PC-9 (cell line): ENCODE measurements at regions not wholly inside any gene's neighbourhood (a gene's known extent, or its start where the extent isn't known, plus 50 kb on each side); places are given as distances from the start of the nearest gene placed in this dataset.

Source experiments
- BruUV-seq: library from RNA; stranded (reverse); fragments of 400-500 nt; replicated peaks from 2 replicates; lab custom pipeline; 2021; lab: Mats Ljungman, UMichigan
- CTCF ChIA-PET: fragments of 300-600 bp; sonication (Branson Sonifier 250); formaldehyde crosslinking; loops from one replicate; lab custom pipeline; 2022; ENCODE audit warnings: antibody characterized with exemption; lab: Charles Lee
- POLR2A ChIA-PET: fragments of 300-600 bp; sonication (Branson Sonifier 250); formaldehyde crosslinking; loops from one replicate; lab custom pipeline; 2022; ENCODE audit warnings: antibody characterized with exemption; ENCODE audit not compliant: unreplicated experiment; lab: Charles Lee
- DNase-seq, 2 experiments: peaks; one replicate each; pipeline versions ENCODE4 v3.0.0 to v3.0.0-alpha.2; 2015 to 2022; ENCODE audit warnings: mixed read lengths in 1 of 2
- H2AFZ ChIP-seq: fragments of 200-600 bp; sonication (generic); 2 replicates; pipeline ENCODE4 v1.8.1; 2017; ENCODE audit warnings: antibody characterized with exemption
- H3F3A ChIP-seq: fragments of 200-600 bp; sonication (generic); 2 replicates; pipeline ENCODE4 v1.8.1; 2017; ENCODE audit warnings: antibody characterized with exemption, mild to moderate bottlenecking, low read depth; ENCODE audit not compliant: insufficient read depth
- H3K27ac ChIP-seq: fragments of 200-600 bp; sonication (generic); 2 replicates; pipeline ENCODE4 v1.6.1; 2016; ENCODE audit warnings: mixed run types
- H3K27me3 ChIP-seq: fragments of 200-600 bp; sonication (generic); 2 replicates; pipeline ENCODE4 v1.6.1; 2016; ENCODE audit warnings: low read depth, mixed run types; ENCODE audit not compliant: insufficient read depth
- H3K36me3 ChIP-seq: fragments of 200-600 bp; sonication (generic); 2 replicates; pipeline ENCODE4 v1.6.1; 2016; ENCODE audit warnings: low read depth, mixed run types
- H3K4me1 ChIP-seq: fragments of 200-600 bp; sonication (generic); replicated peaks from 2 replicates; pipeline ENCODE4 v1.6.1; 2016; ENCODE audit warnings: mixed run types; ENCODE audit not compliant: insufficient read depth
- H3K4me2 ChIP-seq: fragments of 200-600 bp; sonication (generic); 2 replicates; pipeline ENCODE4 v1.6.1; 2017; ENCODE audit warnings: mixed run types
- H3K4me3 ChIP-seq: fragments of 200-600 bp; sonication (generic); 2 replicates; pipeline ENCODE4 v1.6.1; 2016; ENCODE audit warnings: mixed run types
- H3K79me2 ChIP-seq: fragments of 200-600 bp; sonication (generic); 2 replicates; pipeline ENCODE4 v1.6.1; 2017; ENCODE audit warnings: low read depth, mixed run types
- H3K9me2 ChIP-seq: fragments of 200-600 bp; sonication (generic); 2 replicates; pipeline ENCODE4 v1.8.1; 2017; ENCODE audit warnings: mild to moderate bottlenecking; ENCODE audit not compliant: insufficient read depth
- H3K9me3 ChIP-seq: fragments of 200-600 bp; sonication (generic); 2 replicates; pipeline ENCODE4 v1.8.1; 2016; ENCODE audit warnings: low read depth; ENCODE audit not compliant: insufficient read depth
- H4K20me1 ChIP-seq: fragments of 200-600 bp; sonication (generic); 2 replicates; pipeline ENCODE4 v1.8.1; 2017; ENCODE audit not compliant: insufficient read depth
- CTCF ChIP-seq: fragments of 200-600 bp; sonication (generic); conservative IDR thresholded peaks from 2 replicates; pipeline ENCODE4 v1.6.1; 2017; ENCODE audit warnings: mixed run types, antibody characterized with exemption, mild to moderate bottlenecking, moderate library complexity
- EZH2 ChIP-seq: fragments of 200-600 bp; sonication (generic); IDR thresholded peaks from 2 replicates; pipeline ENCODE4 v1.8.0; 2017; ENCODE audit warnings: antibody characterized with exemption, low read depth
- intact Hi-C: fragments of 100-400 bp; cut with micrococcal nuclease; formaldehyde crosslinking; loops from one replicate; pipeline ENCODE4 v1.10.0; 2022; ENCODE audit not compliant: unreplicated experiment

- Histone ChIP-seq H3K27ac (no peak overlapping the region), H3K9me2 (no peaks in the 10 kb centered on the region), H3K36me3 (no peaks in the 10 kb centered on the region), H2AFZ (no peak overlapping the region), H3K4me1 (no peaks in the 10 kb centered on the region), H4K20me1 (no peaks in the 10 kb centered on the region), H3K4me3 (no peak overlapping the region), H3K27me3 (no peaks in the 10 kb centered on the region), H3K9me3 (no peaks in the 10 kb centered on the region), H3K79me2 (no peaks in the 10 kb centered on the region), H3K4me2 (no peak overlapping the region), H3F3A (no peaks in the 10 kb centered on the region)
- TF ChIP-seq EZH2 (no peak), CTCF (no peak)
- intact Hi-C loops = no loop called here
- DNase-seq = no peak
- BruUV-seq = no TSS peak
- CTCF ChIA-PET = no interaction called here
- POLR2A ChIA-PET = no interaction called here
Measured at GRCh38 chr4:24102621-24103020, 212.8 kb upstream of the PPARGC1A start.

DNA sequence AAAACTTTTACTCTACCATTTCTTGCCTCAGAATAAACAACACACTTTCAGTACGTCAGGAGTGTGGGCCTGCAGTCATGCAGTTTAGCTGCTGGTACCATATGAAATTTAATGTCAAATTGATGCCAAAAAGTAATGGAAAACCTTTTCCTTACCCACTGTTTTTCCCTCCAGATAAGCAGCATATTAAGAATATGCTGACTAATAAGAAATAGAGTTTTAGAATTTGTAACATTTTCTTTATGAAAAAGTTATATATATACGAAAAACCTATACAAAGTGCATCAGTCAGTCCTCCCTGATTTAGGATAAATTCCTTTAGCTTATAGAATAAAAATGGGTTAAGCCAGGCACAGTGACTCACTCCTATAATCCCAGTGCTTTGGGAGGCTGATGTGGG lies 206.8 kb upstream of the PPARGC1A start:
- intact Hi-C loops = no loop called here
- Histone ChIP-seq H4K20me1 (no peaks in the 10 kb centered on the region), H2AFZ (no peak overlapping the region), H3F3A (no peaks in the 10 kb centered on the region), H3K27me3 (no peaks in the 10 kb centered on the region), H3K27ac (no peak overlapping the region), H3K4me2 (no peak overlapping the region), H3K9me2 (no peaks in the 10 kb centered on the region), H3K4me1 (no peaks in the 10 kb centered on the region), H3K4me3 (no peak overlapping the region), H3K79me2 (no peaks in the 10 kb centered on the region), H3K9me3 (no peaks in the 10 kb centered on the region), H3K36me3 (no peaks in the 10 kb centered on the region)
- CTCF ChIA-PET = no interaction called here
- no TSS peak for BruUV-seq
- POLR2A ChIA-PET = no interaction called here
- TF ChIP-seq EZH2 = no peak
- TF ChIP-seq CTCF = no peak
- DNase-seq = no peak

DNA sequence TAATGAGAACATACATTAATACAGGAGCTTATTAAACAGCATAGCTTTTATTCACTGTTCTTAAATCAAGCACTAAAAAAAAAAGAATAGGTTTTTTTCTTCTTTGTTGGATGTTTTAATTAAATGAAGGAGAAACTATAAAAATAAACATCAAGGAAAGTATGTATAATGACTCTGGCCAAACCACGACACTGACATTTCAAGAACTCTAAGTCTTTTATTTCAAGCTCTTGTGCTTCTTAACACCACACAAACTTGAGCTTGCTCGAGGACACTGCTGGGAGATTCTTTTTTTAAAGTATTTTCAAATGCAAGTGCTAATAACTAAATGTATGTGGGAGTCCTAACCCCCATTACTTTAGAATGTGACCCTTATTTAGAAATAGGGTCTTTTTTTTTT lies 204.9 kb upstream of the PPARGC1A start:
- Histone ChIP-seq H3K4me3 (no peak overlapping the region), H3K9me3 (no peaks in the 10 kb centered on the region), H3K4me1 (no peaks in the 10 kb centered on the region), H3K9me2 (no peaks in the 10 kb centered on the region), H4K20me1 (no peaks in the 10 kb centered on the region), H3K27ac (no peak overlapping the region), H3K79me2 (no peaks in the 10 kb centered on the region), H3K36me3 (no peaks in the 10 kb centered on the region), H3K4me2 (no peak overlapping the region), H3K27me3 (no peaks in the 10 kb centered on the region), H2AFZ (no peak overlapping the region), H3F3A (no peaks in the 10 kb centered on the region)
- no peak for DNase-seq
- ChIA-PET POLR2A (no interaction called here), CTCF (no interaction called here)
- no TSS peak for BruUV-seq
- intact Hi-C loops = no loop called here
- no peak for TF ChIP-seq EZH2

GRCh38 chr4:24093446-24093845 lies 203.6 kb upstream of the PPARGC1A start:
- ChIA-PET CTCF (no interaction called here), POLR2A (no interaction called here)
- Histone ChIP-seq H3K4me3 (no peak overlapping the region), H3K4me1 (no peaks in the 10 kb centered on the region), H3K36me3 (no peaks in the 10 kb centered on the region), H3F3A (no peaks in the 10 kb centered on the region), H2AFZ (no peak overlapping the region), H4K20me1 (no peaks in the 10 kb centered on the region), H3K27ac (no peak overlapping the region), H3K79me2 (no peaks in the 10 kb centered on the region), H3K27me3 (no peaks in the 10 kb centered on the region), H3K9me3 (no peaks in the 10 kb centered on the region), H3K4me2 (no peak overlapping the region), H3K9me2 (no peaks in the 10 kb centered on the region)
- TF ChIP-seq CTCF = no peak
- BruUV-seq = no TSS peak
- intact Hi-C loops = no loop called here
- no peak for DNase-seq
